ENCODE measurements at regions not wholly inside any gene's neighbourhood (a gene's known extent, or its start where the extent isn't known, plus 50 kb on each side); places are given as distances from the start of the nearest gene placed in this dataset.

- Mint-ChIP-seq H3K36me3 (ENCODE audit: low read depth) (no peaks in the 10 kb centered on the region), H3K4me1 (peaks cover 8% of the 10 kb centered on the region), H3K9me3 (no peaks in the 10 kb centered on the region), H3K4me3 (no peak overlapping the region), H3K27ac (no peak overlapping the region), H3K27me3 (ENCODE audit: low read depth) (peaks cover 52% of the 10 kb centered on the region)
- no peak for TF ChIP-seq CTCF (IDR thresholded peaks at IDR 0.05; ENCODE audit: unreplicated experiment in 3 of 3)
These were observed 112.5 kb downstream of the SOX1 start for GRCh38 chr13:112179421-112179820.

GRCh38 chr13:112179995-112180394 is 113.0 kb downstream of the SOX1 start:
- Mint-ChIP-seq H3K27ac (no peak overlapping the region), H3K9me3 (no peaks in the 10 kb centered on the region), H3K36me3 (ENCODE audit: low read depth) (no peaks in the 10 kb centered on the region), H3K4me1 (peaks cover 8% of the 10 kb centered on the region), H3K4me3 (no peak overlapping the region), H3K27me3 (ENCODE audit: low read depth) (peaks cover 57% of the 10 kb centered on the region)
- no peak for TF ChIP-seq CTCF (IDR thresholded peaks at IDR 0.05; ENCODE audit: unreplicated experiment in 3 of 3)

GRCh38 chr13:112181336-112182067 is 114.6 kb downstream of the SOX1 start:
- H3K4me3 Mint-ChIP-seq: no peak overlapping the region
- peaks cover 56% of the 10 kb centered on the region for H3K27me3 Mint-ChIP-seq (ENCODE audit: low read depth)
- no peaks in the 10 kb centered on the region for H3K36me3 Mint-ChIP-seq (ENCODE audit: low read depth)
- no peak overlapping the region for H3K27ac Mint-ChIP-seq
- no peak for TF ChIP-seq CTCF (IDR thresholded peaks at IDR 0.05; ENCODE audit: unreplicated experiment in 3 of 3)
- H3K9me3 Mint-ChIP-seq: no peaks in the 10 kb centered on the region
- H3K4me1 Mint-ChIP-seq: peaks cover 8% of the 10 kb centered on the region

GRCh38 chr13:112182251-112182650 is 115.3 kb downstream of the SOX1 start:
- Mint-ChIP-seq H3K27me3 (ENCODE audit: low read depth) (peaks cover 54% of the 10 kb centered on the region), H3K36me3 (ENCODE audit: low read depth) (no peaks in the 10 kb centered on the region), H3K27ac (no peak overlapping the region), H3K9me3 (no peaks in the 10 kb centered on the region), H3K4me3 (no peak overlapping the region), H3K4me1 (peaks cover 6% of the 10 kb centered on the region)
- TF ChIP-seq CTCF (IDR thresholded peaks at IDR 0.05; ENCODE audit: unreplicated experiment in 3 of 3): no peak

GRCh38 chr13:112182846-112183531 is 116.0 kb downstream of the SOX1 start:
- Mint-ChIP-seq H3K36me3 (ENCODE audit: low read depth) (no peaks in the 10 kb centered on the region), H3K4me3 (no peak overlapping the region), H3K27me3 (ENCODE audit: low read depth) (peaks cover 46% of the 10 kb centered on the region), H3K27ac (no peak overlapping the region), H3K4me1 (no peaks in the 10 kb centered on the region), H3K9me3 (no peaks in the 10 kb centered on the region)
- TF ChIP-seq CTCF (IDR thresholded peaks at IDR 0.05; ENCODE audit: unreplicated experiment in 3 of 3): no peak

Measured in nephron (organoid).